ENCODE measurements at regions not wholly inside any gene's neighbourhood (a gene's known extent, or its start where the extent isn't known, plus 50 kb on each side); places are given as distances from the start of the nearest gene placed in this dataset.

DNA sequence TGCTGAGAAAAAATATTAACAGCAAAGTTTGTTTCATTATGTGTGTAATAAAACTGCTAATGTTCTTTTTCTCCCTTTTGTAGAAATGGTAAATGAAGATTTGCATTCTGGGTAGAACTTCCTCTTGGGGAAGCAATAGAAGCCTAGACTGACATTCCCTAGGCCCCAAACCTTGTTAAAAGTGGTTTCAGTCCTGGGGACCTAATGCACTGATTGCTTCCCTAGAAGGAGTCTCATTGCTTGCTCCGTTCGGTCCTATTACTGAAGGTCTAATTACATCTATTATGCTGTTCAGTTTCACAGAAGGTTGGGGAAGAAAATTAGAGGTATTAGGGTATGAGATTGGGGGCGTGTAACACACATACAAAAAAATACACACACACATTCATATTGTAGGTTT lies 893.8 kb downstream of the TLE4 start:
- no peak for DNase-seq (ENCODE audit: low spot score)
- TF ChIP-seq CTCF (IDR thresholded peaks at IDR 0.05) = no peak
- no peak overlapping the region for H3K4me3 Mint-ChIP-seq (ENCODE audit: unreplicated experiment)
- no peak overlapping the region for H3K27ac Mint-ChIP-seq (ENCODE audit: unreplicated experiment)
- no peaks in the 10 kb centered on the region for H3K27me3 Mint-ChIP-seq (ENCODE audit: low read depth)
- no peaks in the 10 kb centered on the region for H3K4me1 Mint-ChIP-seq (ENCODE audit: low read depth)
- H3K36me3 Mint-ChIP-seq (ENCODE audit: low read depth) = no peaks in the 10 kb centered on the region
- H3K9me3 Mint-ChIP-seq (ENCODE audit: low read depth) = peaks cover 18% of the 10 kb centered on the region

GRCh38 chr9:80449513-80449912 lies 877.7 kb downstream of the TLE4 start:
- no peak for DNase-seq (ENCODE audit: low spot score)
- H3K4me1 Mint-ChIP-seq (ENCODE audit: low read depth) = no peaks in the 10 kb centered on the region
- H3K4me3 Mint-ChIP-seq (ENCODE audit: unreplicated experiment) = no peak overlapping the region

GRCh38 chr9:80448996-80449395 lies 877.2 kb downstream of the TLE4 start:
- TF ChIP-seq CTCF (IDR thresholded peaks at IDR 0.05) = no peak
- DNase-seq (ENCODE audit: low spot score) = no peak
- Mint-ChIP-seq H3K27me3 (ENCODE audit: low read depth) (no peaks in the 10 kb centered on the region), H3K4me1 (ENCODE audit: low read depth) (no peaks in the 10 kb centered on the region), H3K9me3 (ENCODE audit: low read depth) (peaks cover 5% of the 10 kb centered on the region), H3K36me3 (ENCODE audit: low read depth) (peaks cover 2% of the 10 kb centered on the region), H3K4me3 (ENCODE audit: unreplicated experiment) (no peak overlapping the region), H3K27ac (ENCODE audit: unreplicated experiment) (no peak overlapping the region)

More at GRCh38 chr9:80449513-80449912, 877.7 kb downstream of the TLE4 start:
- Mint-ChIP-seq H3K9me3 (ENCODE audit: low read depth) (peaks cover 8% of the 10 kb centered on the region), H3K27me3 (ENCODE audit: low read depth) (no peaks in the 10 kb centered on the region), H3K36me3 (ENCODE audit: low read depth) (peaks cover 2% of the 10 kb centered on the region), H3K27ac (ENCODE audit: unreplicated experiment) (no peak overlapping the region)
- TF ChIP-seq CTCF (IDR thresholded peaks at IDR 0.05) = no peak

DNA sequence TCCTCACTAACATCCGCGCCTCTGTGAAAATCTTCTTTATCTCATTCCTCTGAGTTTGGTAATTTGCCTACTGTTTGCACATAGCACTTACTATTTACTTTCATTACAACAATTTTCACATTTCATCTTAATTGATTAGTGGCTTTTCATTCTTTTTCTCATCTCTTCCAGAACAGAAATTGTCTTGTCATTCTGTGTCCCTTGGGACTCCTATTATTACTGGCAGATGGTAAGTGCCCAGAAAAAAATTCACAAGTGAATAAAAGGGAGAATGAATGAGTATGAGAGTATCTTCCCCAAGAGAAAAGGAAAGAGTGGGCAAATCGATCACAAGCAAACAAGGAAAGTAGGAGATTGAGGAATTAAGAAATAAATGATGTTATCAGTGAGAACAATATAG lies 876.1 kb downstream of the TLE4 start:
- Mint-ChIP-seq H3K4me3 (ENCODE audit: unreplicated experiment) (no peak overlapping the region), H3K36me3 (ENCODE audit: low read depth) (peaks cover 2% of the 10 kb centered on the region), H3K27ac (ENCODE audit: unreplicated experiment) (no peak overlapping the region), H3K4me1 (ENCODE audit: low read depth) (no peaks in the 10 kb centered on the region), H3K27me3 (ENCODE audit: low read depth) (no peaks in the 10 kb centered on the region), H3K9me3 (ENCODE audit: low read depth) (peaks cover 5% of the 10 kb centered on the region)
- no peak for DNase-seq (ENCODE audit: low spot score)
- no peak for TF ChIP-seq CTCF (IDR thresholded peaks at IDR 0.05)

GRCh38 chr9:80440724-80441123 lies 869.0 kb downstream of the TLE4 start:
- no peak overlapping the region for H3K27ac Mint-ChIP-seq (ENCODE audit: unreplicated experiment)
- no peaks in the 10 kb centered on the region for H3K36me3 Mint-ChIP-seq (ENCODE audit: low read depth)
- H3K9me3 Mint-ChIP-seq (ENCODE audit: low read depth) = no peaks in the 10 kb centered on the region
- no peaks in the 10 kb centered on the region for H3K4me1 Mint-ChIP-seq (ENCODE audit: low read depth)
- no peak overlapping the region for H3K4me3 Mint-ChIP-seq (ENCODE audit: unreplicated experiment)
- H3K27me3 Mint-ChIP-seq (ENCODE audit: low read depth) = no peaks in the 10 kb centered on the region
- no peak for DNase-seq (ENCODE audit: low spot score)
- TF ChIP-seq CTCF (IDR thresholded peaks at IDR 0.05) = no peak

All from chondrocyte (in vitro differentiated cells).